Stimulated activated CD4-positive, alpha-beta T cell treated with anti-CD3 and anti-CD28 coated beads, Interleukin-15, amount 100 ng/mL, for 1 hour (primary cell): ENCODE measurements at regions not wholly inside any gene's neighbourhood (a gene's known extent, or its start where the extent isn't known, plus 50 kb on each side); places are given as distances from the start of the nearest gene placed in this dataset.
"Not testable (repeated sequence)": the region's sequence is repeated elsewhere in the genome, so short reads cannot be mapped to it uniquely, and the experiment has no call there.

Source experiments
- DNase-seq, 2 donors: peaks; one replicate each; pipeline ENCODE4 v3.0.0-alpha.2; 2020; ENCODE audit warnings: low read depth in 1 of 2, low spot score in 1 of 2

DNA sequence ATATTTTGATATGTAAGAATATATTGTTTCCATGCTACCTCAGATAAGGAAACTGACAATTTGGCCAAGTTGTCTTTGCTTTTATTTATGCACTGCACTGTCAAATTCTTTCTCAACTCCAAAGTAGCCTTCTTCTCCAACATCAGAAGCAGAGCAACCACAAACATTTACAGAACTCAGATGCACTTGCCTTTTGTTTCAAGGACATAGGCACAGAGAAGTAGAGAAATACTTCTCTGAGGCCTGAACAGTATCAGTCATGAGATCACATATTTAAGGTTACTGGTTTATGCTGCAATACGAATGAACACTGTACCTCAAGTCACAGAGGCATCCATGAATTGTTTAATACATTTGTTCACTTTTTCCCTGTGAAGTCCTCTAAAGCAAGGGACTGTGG lies 606.1 kb upstream of the SLIT2 start:
- DNase-seq = no peak

- no peak for DNase-seq
Observed at GRCh38 chr4:19636451-19636850, 615.3 kb upstream of the SLIT2 start.

DNA sequence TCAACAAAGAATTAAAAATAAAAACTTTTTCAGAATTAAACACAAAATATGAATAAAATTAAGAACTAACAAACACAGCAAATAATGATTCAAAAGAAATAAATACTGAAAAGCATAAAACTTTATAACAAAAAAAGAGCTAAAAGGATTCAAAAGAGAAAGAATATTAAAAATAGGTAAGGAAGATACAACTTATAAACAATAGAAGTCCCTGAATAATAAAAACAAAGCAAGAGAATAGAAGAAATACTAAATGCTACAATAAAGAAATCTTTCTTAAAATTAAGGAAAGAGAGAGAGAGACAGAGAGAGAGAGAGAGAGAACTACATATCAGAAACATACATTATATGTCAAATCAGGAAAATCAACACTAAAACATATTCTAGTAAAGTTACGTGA lies 619.9 kb upstream of the SLIT2 start:
- DNase-seq = no peak

- no peak for DNase-seq
Observed at GRCh38 chr4:19623866-19624265, 627.8 kb upstream of the SLIT2 start.

- no peak for DNase-seq
Observed at GRCh38 chr4:19615086-19615689, 636.5 kb upstream of the SLIT2 start.

- no peak for DNase-seq
Observed at GRCh38 chr4:19614171-19614570, 637.5 kb upstream of the SLIT2 start.

GRCh38 chr4:19596342-19596741 lies 655.4 kb upstream of the SLIT2 start:
- DNase-seq = no peak

DNA sequence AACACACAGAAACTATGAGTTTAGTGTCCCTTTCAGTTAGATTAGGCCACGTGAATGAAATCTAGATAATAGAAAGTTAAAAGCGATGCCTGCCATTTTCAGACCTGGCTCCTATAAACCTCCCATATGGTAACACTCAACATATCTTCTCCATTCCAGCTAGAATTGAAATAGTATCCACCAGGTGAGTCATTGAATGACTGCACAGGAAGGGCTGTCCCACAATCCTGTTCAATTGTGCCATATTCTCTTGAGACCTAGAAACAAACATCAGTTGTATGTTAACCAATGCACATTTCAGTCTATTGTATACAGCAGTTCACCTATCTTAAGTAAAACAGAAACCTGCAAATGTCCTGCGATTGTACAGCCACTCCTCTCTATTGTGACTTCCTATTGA lies 659.3 kb upstream of the SLIT2 start:
- no peak for DNase-seq

DNA sequence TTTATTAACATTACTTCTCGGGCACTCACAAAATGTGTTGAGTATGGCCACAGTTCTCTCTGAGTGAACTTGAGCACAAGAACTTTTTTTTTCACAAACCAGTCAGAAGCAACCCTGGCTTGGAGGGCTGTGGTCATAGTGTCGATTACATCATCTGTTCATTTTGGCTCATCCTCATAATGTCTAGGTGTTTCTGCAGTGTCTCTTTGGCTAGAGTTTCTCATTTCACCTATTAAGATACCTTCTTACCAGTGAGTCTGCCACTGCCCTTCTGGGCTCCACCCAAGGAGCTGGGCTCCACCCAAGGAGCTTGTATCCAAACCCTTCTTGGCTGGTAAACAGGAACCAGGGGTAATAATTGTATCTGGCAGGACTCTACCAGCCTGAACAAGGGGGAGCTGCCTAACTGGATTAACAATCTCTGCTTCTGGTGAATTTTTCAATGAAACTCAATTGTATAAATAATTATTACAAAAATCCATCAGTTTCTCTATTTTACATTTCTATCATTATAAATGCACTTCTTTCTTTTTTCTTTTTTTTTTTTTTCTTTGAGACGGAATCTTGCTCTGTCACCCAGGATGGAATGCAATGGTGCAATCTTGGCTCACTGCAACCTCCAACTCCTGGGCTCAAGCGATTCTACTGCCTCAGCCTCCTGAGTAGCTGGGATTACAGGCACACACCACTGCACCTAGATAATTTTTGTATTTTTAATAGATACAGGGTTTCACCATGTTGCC lies 667.7 kb upstream of the SLIT2 start:
- no peak for DNase-seq

DNA sequence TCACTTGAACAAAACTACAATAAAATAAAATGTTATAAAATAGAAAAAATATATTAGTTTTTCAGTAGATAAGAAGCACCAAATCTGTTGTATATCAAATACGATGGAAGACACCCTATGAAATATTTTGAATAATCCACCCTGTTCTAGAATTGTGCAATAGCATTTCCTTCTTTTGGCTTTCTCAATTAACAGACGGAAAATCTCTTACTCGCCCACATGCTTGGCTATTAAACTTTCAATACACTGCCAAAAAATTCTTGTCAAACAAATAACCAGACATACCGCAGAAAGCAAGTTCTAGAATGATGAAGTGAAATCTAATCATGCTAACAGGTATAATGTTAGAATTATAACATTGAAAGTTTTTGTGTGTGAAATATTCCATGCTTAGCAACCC lies 671.6 kb upstream of the SLIT2 start:
- no peak for DNase-seq

- no peak for DNase-seq
Observed at GRCh38 chr4:19579608-19580007, 672.1 kb upstream of the SLIT2 start.

DNA sequence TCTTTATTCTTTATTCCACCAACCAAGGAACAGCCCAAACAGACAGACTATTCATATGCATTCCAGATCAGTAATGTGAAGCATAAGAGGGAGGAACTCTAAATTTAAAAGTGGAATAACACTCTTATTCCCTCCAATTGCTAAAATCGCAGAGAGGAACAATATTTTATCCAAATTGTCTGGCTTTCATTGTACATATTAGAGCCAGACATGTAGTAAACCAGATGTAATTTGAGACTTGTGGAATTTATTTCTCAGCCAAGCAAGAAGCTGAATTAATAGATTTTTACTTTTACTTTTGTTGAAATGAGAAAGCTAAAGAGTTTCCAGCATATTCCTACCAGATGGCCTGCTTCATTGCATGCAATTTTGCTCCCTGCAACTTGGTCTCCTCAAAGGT lies 674.6 kb upstream of the SLIT2 start:
- no peak for DNase-seq

GRCh38 chr4:19575924-19576323 lies 675.8 kb upstream of the SLIT2 start:
- DNase-seq = no peak

- DNase-seq = no peak
Observed at GRCh38 chr4:19566041-19566440, 685.7 kb upstream of the SLIT2 start.

GRCh38 chr4:19562456-19562855 lies 689.2 kb upstream of the SLIT2 start:
- no peak for DNase-seq

GRCh38 chr4:19557161-19557560 lies 694.5 kb upstream of the SLIT2 start:
- DNase-seq = no peak

DNA sequence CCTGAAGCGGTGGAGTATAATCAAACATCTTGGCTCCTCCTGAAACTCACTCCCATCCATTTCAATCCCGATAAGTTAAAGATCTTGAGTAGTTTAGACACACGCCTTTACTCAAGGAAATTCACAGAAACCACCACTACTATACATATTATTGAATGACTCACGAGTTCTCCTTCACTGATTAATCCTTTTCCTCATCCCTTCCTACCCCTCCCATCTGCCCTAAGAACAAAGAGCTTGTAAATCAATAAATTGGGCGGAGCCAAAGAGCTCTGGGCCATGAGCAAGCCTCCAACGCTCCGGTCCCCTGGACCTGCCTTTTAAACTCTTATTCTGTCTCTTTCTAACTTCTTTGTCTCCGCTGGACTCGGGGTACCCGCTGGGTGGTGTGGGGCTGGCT lies 695.4 kb upstream of the SLIT2 start:
- not testable (repeated sequence) for DNase-seq

- no peak for DNase-seq
Observed at GRCh38 chr4:19547463-19547862, 704.2 kb upstream of the SLIT2 start.

GRCh38 chr4:19544446-19545125 lies 707.1 kb upstream of the SLIT2 start:
- DNase-seq = no peak

GRCh38 chr4:19540859-19541540 lies 710.7 kb upstream of the SLIT2 start:
- no peak for DNase-seq

GRCh38 chr4:19539201-19539600 lies 712.5 kb upstream of the SLIT2 start:
- no peak for DNase-seq

- DNase-seq = no peak
Observed at GRCh38 chr4:19534159-19534558, 717.5 kb upstream of the SLIT2 start.
